Endodermal cell (in vitro differentiated cells): ENCODE measurements at regions not wholly inside any gene's neighbourhood (a gene's known extent, or its start where the extent isn't known, plus 50 kb on each side); places are given as distances from the start of the nearest gene placed in this dataset.

ENCODE experiments used
- DNase-seq: peaks from one replicate; pipeline ENCODE4 v3.0.0-alpha.2; 2017
- H3K27ac ChIP-seq: 2 replicates; pipeline ENCODE4 v1.5.1; 2013; ENCODE audit warnings: mild to moderate bottlenecking, low read depth, low read length, moderate library complexity
- H3K27me3 ChIP-seq: 2 replicates; pipeline ENCODE4 v1.6.1; 2013; ENCODE audit warnings: mild to moderate bottlenecking, low read length, moderate library complexity; ENCODE audit not compliant: insufficient read depth, control insufficient read depth, poor library complexity, severe bottlenecking
- H3K36me3 ChIP-seq: 2 replicates; pipeline ENCODE4 v1.7.0; 2013; ENCODE audit warnings: mild to moderate bottlenecking, low read length, moderate library complexity; ENCODE audit not compliant: control insufficient read depth, insufficient read depth
- H3K4me1 ChIP-seq: one replicate; pipeline ENCODE4 v1.7.0; 2013; ENCODE audit warnings: low read length; ENCODE audit not compliant: control insufficient read depth, insufficient read depth
- H3K4me3 ChIP-seq: 2 replicates; pipeline ENCODE4 v1.5.1; 2013; ENCODE audit warnings: mild to moderate bottlenecking, low read length, moderate library complexity
- H3K9ac ChIP-seq: 2 replicates; pipeline ENCODE4 v1.6.1; 2013; ENCODE audit warnings: mild to moderate bottlenecking, low read length, moderate library complexity; ENCODE audit not compliant: poor library complexity, severe bottlenecking; ENCODE audit errors: extremely low read depth
- H3K9me3 ChIP-seq: 2 replicates; pipeline ENCODE4 v1.6.1; 2013; ENCODE audit warnings: mild to moderate bottlenecking, low read length, moderate library complexity; ENCODE audit not compliant: control insufficient read depth
- H3K27ac Mint-ChIP-seq: 2 replicates; pipeline ENCODE4 v1.8.0; 2020; ENCODE audit warnings: mixed read lengths
- H3K27me3 Mint-ChIP-seq: 2 replicates; pipeline ENCODE4 v1.8.0; 2021; ENCODE audit warnings: mild to moderate bottlenecking, mixed read lengths; ENCODE audit not compliant: insufficient read depth
- H3K36me3 Mint-ChIP-seq: 2 replicates; pipeline ENCODE4 v1.8.0; 2020; ENCODE audit warnings: low read depth, mixed read lengths
- H3K4me1 Mint-ChIP-seq: 2 replicates; pipeline ENCODE4 v1.8.0; 2020; ENCODE audit warnings: mixed read lengths
- H3K4me3 Mint-ChIP-seq: 2 replicates; pipeline ENCODE4 v1.8.0; 2020; ENCODE audit warnings: mild to moderate bottlenecking, moderate library complexity, mixed read lengths
- H3K9me3 Mint-ChIP-seq: 2 replicates; pipeline ENCODE4 v1.8.0; 2020; ENCODE audit warnings: mild to moderate bottlenecking, mixed read lengths
- CTCF ChIP-seq: fragments of 200-600 bp; sonication (generic); conservative IDR thresholded peaks from 2 replicates; pipeline ENCODE4 v1.5.0; 2021; ENCODE audit warnings: antibody characterized with exemption, mild to moderate bottlenecking
- WGBS, 2 experiments: methylation state at CpG; one replicate each; pipeline versions ENCODE4 v1.1.5 to v1.1.7; 2013; ENCODE audit warnings: missing lambda C conversion rate in 2 of 2, mixed read lengths in 1 of 2; ENCODE audit not compliant: insufficient coverage in 1 of 2, insufficient read length in 1 of 2; 5-methylcytosine and 5-hydroxymethylcytosine counted together

GRCh38 chr15:98560338-98560737 lies 88.0 kb upstream of the IGF1R start:
- Histone ChIP-seq H3K4me1 (no peaks in the 10 kb centered on the region), H3K4me3 (no peak overlapping the region), H3K27me3 (peaks cover 25% of the 10 kb centered on the region), H3K9me3 (no peaks in the 10 kb centered on the region), H3K36me3 (no peaks in the 10 kb centered on the region), H3K27ac (no peak overlapping the region), H3K9ac (no peak overlapping the region)
- DNase-seq: no peak
- no peaks in the 10 kb centered on the region for H3K9me3 Mint-ChIP-seq
- no peaks in the 10 kb centered on the region for H3K36me3 Mint-ChIP-seq
- no peak overlapping the region for H3K27ac Mint-ChIP-seq
- TF ChIP-seq CTCF: no peak
- peaks cover 19% of the 10 kb centered on the region for H3K4me1 Mint-ChIP-seq
- H3K4me3 Mint-ChIP-seq: no peak overlapping the region
- peaks cover 74% of the 10 kb centered on the region for H3K27me3 Mint-ChIP-seq
- 90 to 93% methylated on average over 4 to 5 of the region's 5 CpGs for WGBS, 2 experiments

GRCh38 chr15:98561169-98561941 lies 87.0 kb upstream of the IGF1R start:
- H3K36me3 Mint-ChIP-seq: no peaks in the 10 kb centered on the region

GRCh38 chr15:98562331-98562937 lies 85.9 kb upstream of the IGF1R start:
- Mint-ChIP-seq H3K27ac (no peak overlapping the region), H3K9me3 (no peaks in the 10 kb centered on the region), H3K27me3 (peaks cover 63% of the 10 kb centered on the region), H3K36me3 (no peaks in the 10 kb centered on the region), H3K4me3 (no peak overlapping the region), H3K4me1 (peaks cover 2% of the 10 kb centered on the region)
- H3K27ac ChIP-seq: no peak overlapping the region
- TF ChIP-seq CTCF: no peak
- H3K36me3 ChIP-seq: no peaks in the 10 kb centered on the region
- peak; percentile 35 for DNase-seq
- 91 to 94% methylated on average over 15 to 18 of the region's 18 CpGs for WGBS, 2 experiments
- no peaks in the 10 kb centered on the region for H3K4me1 ChIP-seq
- peaks cover 25% of the 10 kb centered on the region for H3K27me3 ChIP-seq
- no peak overlapping the region for H3K9ac ChIP-seq
- no peak overlapping the region for H3K4me3 ChIP-seq
- H3K9me3 ChIP-seq: no peaks in the 10 kb centered on the region

More at GRCh38 chr15:98561169-98561941, 87.0 kb upstream of the IGF1R start:
- H3K9me3 Mint-ChIP-seq: no peaks in the 10 kb centered on the region
- no peak for TF ChIP-seq CTCF
- peaks cover 71% of the 10 kb centered on the region for H3K27me3 Mint-ChIP-seq
- Histone ChIP-seq H3K27me3 (peaks cover 25% of the 10 kb centered on the region), H3K4me3 (no peak overlapping the region), H3K4me1 (no peaks in the 10 kb centered on the region), H3K9me3 (no peaks in the 10 kb centered on the region), H3K9ac (no peak overlapping the region), H3K36me3 (no peaks in the 10 kb centered on the region), H3K27ac (no peak overlapping the region)
- H3K4me1 Mint-ChIP-seq: peaks cover 11% of the 10 kb centered on the region
- WGBS, 2 experiments: 84 to 91% methylated on average over 7 to 9 of the region's 9 CpGs
- no peak for DNase-seq
- no peak overlapping the region for H3K27ac Mint-ChIP-seq
- H3K4me3 Mint-ChIP-seq: no peak overlapping the region
